Vagina (tissue), 2 donors: ENCODE measurements at regions not wholly inside any gene's neighbourhood (a gene's known extent, or its start where the extent isn't known, plus 50 kb on each side); places are given as distances from the start of the nearest gene placed in this dataset.

ENCODE experiments used
- DNase-seq, 2 donors: peaks; one replicate each; pipeline ENCODE4 v3.0.0-alpha.2; 2017; ENCODE audit errors: extremely low spot score in 2 of 2
- H3K27ac ChIP-seq: fragments of 200-600 bp; sonication (generic); one replicate; pipeline ENCODE4 v1.5.1; 2019
- H3K27me3 ChIP-seq: fragments of 200-600 bp; sonication (generic); one replicate; pipeline ENCODE4 v1.5.1; 2019
- H3K36me3 ChIP-seq, 2 donors: fragments of 200-600 bp; sonication (generic); one replicate each; pipeline ENCODE4 v1.5.1; 2017 to 2019
- H3K4me1 ChIP-seq: fragments of 200-600 bp; sonication (generic); one replicate; pipeline ENCODE4 v1.5.1; 2019
- H3K4me3 ChIP-seq, 2 donors: fragments of 200-600 bp; sonication (generic); 1 replicate in 1 of 2; 2 replicates in 1 of 2; pipeline ENCODE4 v1.5.1; 2016 to 2019
- H3K9me3 ChIP-seq: fragments of 200-600 bp; sonication (generic); one replicate; pipeline ENCODE4 v1.5.1; 2019
- CTCF ChIP-seq, 3 experiments: fragments of 450-650 bp in 2 of 3; fragments of 200-600 bp in 1 of 3; sonication (generic) in 1 of 3; IDR thresholded peaks; one replicate each; pipeline ENCODE4 v1.5.1; 2017 to 2019; ENCODE audit warnings: antibody characterized with exemption in 3 of 3, mild to moderate bottlenecking in 2 of 3, moderate library complexity in 2 of 3
- POLR2A ChIP-seq, 2 donors: fragments of 450-650 bp; IDR thresholded peaks; one replicate each; pipeline ENCODE4 v1.6.1; 2017; ENCODE audit warnings: antibody characterized with exemption in 2 of 2, mild to moderate bottlenecking in 2 of 2, moderate library complexity in 2 of 2
- POLR2AphosphoS5 ChIP-seq, 2 donors: sonication (generic); formaldehyde crosslinking; IDR thresholded peaks; one replicate each; pipeline ENCODE4 v1.9.0; 2017; ENCODE audit warnings: antibody characterized with exemption in 2 of 2, mild to moderate bottlenecking in 2 of 2, low read depth in 1 of 2; ENCODE audit not compliant: insufficient read depth in 1 of 2
- intact Hi-C: fragments of 100-400 bp; cut with DNase I; formaldehyde crosslinking; loops from one replicate; pipeline ENCODE4 v1.15.1; 2023

GRCh38 chr2:66794551-66794950, 359.6 kb downstream of the MEIS1 start:
- no peak for TF ChIP-seq POLR2A (IDR thresholded peaks at IDR 0.05)
- no peak for TF ChIP-seq CTCF (IDR thresholded peaks at IDR 0.05)
- TF ChIP-seq POLR2AphosphoS5 (IDR thresholded peaks at IDR 0.05; ENCODE audit: insufficient read depth in 1 of 2, low read depth in 1 of 2) = no peak
- intact Hi-C loops = no loop called here
- H3K4me3 ChIP-seq = no peak overlapping the region
- H3K4me1 ChIP-seq = peaks cover 23% of the 10 kb centered on the region
- H3K27me3 ChIP-seq = no peaks in the 10 kb centered on the region
- DNase-seq = no peak
- no peaks in the 10 kb centered on the region for H3K9me3 ChIP-seq
- H3K36me3 ChIP-seq = no peaks in the 10 kb centered on the region
- no peak overlapping the region for H3K27ac ChIP-seq

GRCh38 chr2:66802877-66803276, 368.0 kb downstream of the MEIS1 start:
- H3K4me3 ChIP-seq = no peak overlapping the region
- H3K4me1 ChIP-seq = no peaks in the 10 kb centered on the region
- H3K27me3 ChIP-seq = no peaks in the 10 kb centered on the region
- no peak for DNase-seq
- H3K9me3 ChIP-seq = no peaks in the 10 kb centered on the region
- intact Hi-C loops = no loop called here
- H3K36me3 ChIP-seq = no peaks in the 10 kb centered on the region
- no peak overlapping the region for H3K27ac ChIP-seq
- TF ChIP-seq POLR2AphosphoS5 (IDR thresholded peaks at IDR 0.05; ENCODE audit: insufficient read depth in 1 of 2, low read depth in 1 of 2) (no peak), CTCF (IDR thresholded peaks at IDR 0.05) (no peak), POLR2A (IDR thresholded peaks at IDR 0.05) (no peak)

GRCh38 chr2:66803726-66804125, 368.8 kb downstream of the MEIS1 start:
- Histone ChIP-seq H3K4me1 (no peaks in the 10 kb centered on the region), H3K4me3 (no peak overlapping the region), H3K9me3 (no peaks in the 10 kb centered on the region), H3K27ac (no peak overlapping the region), H3K27me3 (no peaks in the 10 kb centered on the region), H3K36me3 (no peaks in the 10 kb centered on the region)
- TF ChIP-seq POLR2A (IDR thresholded peaks at IDR 0.05) = no peak
- TF ChIP-seq POLR2AphosphoS5 (IDR thresholded peaks at IDR 0.05; ENCODE audit: insufficient read depth in 1 of 2, low read depth in 1 of 2) = no peak
- TF ChIP-seq CTCF (IDR thresholded peaks at IDR 0.05) = no peak
- DNase-seq = no peak
- intact Hi-C loops = no loop called here

- no peaks in the 10 kb centered on the region for H3K27me3 ChIP-seq
- H3K27ac ChIP-seq = no peak overlapping the region
- H3K4me3 ChIP-seq = no peak overlapping the region
- TF ChIP-seq CTCF (IDR thresholded peaks at IDR 0.05) (no peak), POLR2AphosphoS5 (IDR thresholded peaks at IDR 0.05; ENCODE audit: insufficient read depth in 1 of 2, low read depth in 1 of 2) (no peak), POLR2A (IDR thresholded peaks at IDR 0.05) (no peak)
- no peaks in the 10 kb centered on the region for H3K36me3 ChIP-seq
- H3K9me3 ChIP-seq = no peaks in the 10 kb centered on the region
- no peak for DNase-seq
- no peaks in the 10 kb centered on the region for H3K4me1 ChIP-seq
- intact Hi-C loops = no loop called here
Measured at GRCh38 chr2:66805016-66805865, 370.3 kb downstream of the MEIS1 start.

- H3K36me3 ChIP-seq = no peaks in the 10 kb centered on the region
- intact Hi-C loops = no loop called here
Measured at GRCh38 chr2:66805968-66806367, 371.0 kb downstream of the MEIS1 start.

More at GRCh38 chr2:66805968-66806367, 371.0 kb downstream of the MEIS1 start:
- H3K4me1 ChIP-seq = no peaks in the 10 kb centered on the region
- no peak overlapping the region for H3K27ac ChIP-seq
- no peaks in the 10 kb centered on the region for H3K9me3 ChIP-seq
- no peaks in the 10 kb centered on the region for H3K27me3 ChIP-seq
- TF ChIP-seq CTCF (IDR thresholded peaks at IDR 0.05) (no peak), POLR2A (IDR thresholded peaks at IDR 0.05) (no peak), POLR2AphosphoS5 (IDR thresholded peaks at IDR 0.05; ENCODE audit: insufficient read depth in 1 of 2, low read depth in 1 of 2) (no peak)
- H3K4me3 ChIP-seq = no peak overlapping the region
- no peak for DNase-seq
